ENCODE measurements at regions not wholly inside any gene's neighbourhood (a gene's known extent, or its start where the extent isn't known, plus 50 kb on each side); places are given as distances from the start of the nearest gene placed in this dataset.

DNA sequence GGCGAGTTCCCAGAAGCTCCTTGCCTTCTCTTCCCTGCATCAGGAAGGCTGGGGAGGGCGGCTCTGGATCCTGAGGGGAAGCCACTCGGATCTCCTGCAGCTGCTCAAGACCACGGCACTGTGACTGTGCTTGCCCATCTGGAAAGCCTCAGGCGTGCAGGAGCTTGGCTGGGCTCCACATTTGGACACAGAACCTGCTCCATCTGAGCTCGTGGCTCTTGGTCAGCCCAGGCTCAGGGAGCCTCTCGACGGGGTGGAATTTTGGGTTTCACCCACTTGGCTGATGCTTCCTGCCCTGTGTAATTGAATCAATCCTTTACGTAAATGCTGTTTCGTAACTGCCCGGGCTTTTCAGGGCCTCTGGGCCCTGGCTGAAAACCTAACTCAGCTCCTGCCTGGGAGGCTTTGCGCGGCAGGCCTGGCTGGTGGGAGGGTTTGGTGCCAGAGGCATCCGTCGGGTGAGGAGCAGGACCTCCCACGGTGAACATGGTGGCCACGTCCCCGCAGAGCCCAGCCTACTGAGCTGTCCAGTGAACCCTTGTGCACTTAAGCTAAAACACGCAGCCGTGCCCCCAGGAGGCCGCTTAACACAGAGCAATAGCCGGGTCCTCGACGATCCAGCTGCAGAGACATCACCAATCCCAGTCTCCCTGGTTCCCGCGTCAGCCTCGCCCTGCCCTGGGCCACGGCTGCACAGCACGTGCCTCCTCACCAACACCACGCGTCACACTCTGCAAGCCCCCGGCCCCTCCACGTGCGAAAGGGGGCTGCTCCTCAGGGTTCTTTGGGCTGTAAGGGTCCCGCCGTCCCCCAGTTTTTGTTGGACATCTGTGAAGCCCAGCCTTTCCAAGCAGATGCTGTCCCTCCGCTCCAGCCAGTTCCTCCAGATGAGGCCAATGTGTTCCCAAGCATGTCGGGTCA is 241.0 kb downstream of the DLL1 start:
- no peak overlapping the region for H2AFZ ChIP-seq (ENCODE audit: low read depth, low read length)
- no peak overlapping the region for H3K4ac ChIP-seq (ENCODE audit: low read depth in 1 of 2, low read length in 2 of 2)
- WGBS, result 83% methylated on average over 38 of the region's 38 CpGs
- no peak overlapping the region for H3K4me2 ChIP-seq (ENCODE audit: low read length, poor library complexity, severe bottlenecking)
- peaks cover 0 to 14% of the 10 kb centered on the region in 2 experiments for H3K27me3 ChIP-seq (ENCODE audit: control insufficient read depth in 1 of 2, insufficient read depth in 1 of 2, low read length in 2 of 2)
- H2BK15ac ChIP-seq (ENCODE audit: low read depth, poor library complexity, severe bottlenecking), result no peak overlapping the region
- no peak overlapping the region for H4K91ac ChIP-seq (ENCODE audit: low read length)
- peak overlapping the region in 1 of 2 experiments; percentile 68 for H2BK12ac ChIP-seq (ENCODE audit: low read length in 2 of 2)
- no peak overlapping the region for H2BK5ac ChIP-seq (ENCODE audit: low read depth, low read length, poor library complexity, severe bottlenecking)
- no peak overlapping the region for H3K27ac ChIP-seq (ENCODE audit: low read length, poor library complexity, severe bottlenecking)
- no peaks in the 10 kb centered on the region for H3K9me3 ChIP-seq (ENCODE audit: control insufficient read depth, low read length)
- no peaks in the 10 kb centered on the region for H3K79me1 ChIP-seq (replicated peaks; ENCODE audit: low read length, poor library complexity, severe bottlenecking)
- peak overlapping the region; percentile 24 for H3K9ac ChIP-seq (ENCODE audit: low read length)
- peak; percentile 87 for DNase-seq
- peak overlapping the region; percentile 18 to 38 for H3K4me3 ChIP-seq (ENCODE audit: insufficient read depth in 1 of 2, low read depth in 1 of 2, low read length in 2 of 2)
- no peak overlapping the region for H2BK120ac ChIP-seq (ENCODE audit: low read depth, low read length)
- H3K18ac ChIP-seq (ENCODE audit: low read depth in 1 of 2, low read length in 2 of 2), result peak overlapping the region in 1 of 2 experiments; percentile 74
- H3K36me3 ChIP-seq (ENCODE audit: control insufficient read depth in 1 of 2, insufficient read depth in 2 of 2, low read depth in 1 of 2, low read length in 2 of 2), result no peaks in the 10 kb centered on the region
- H2AK5ac ChIP-seq (ENCODE audit: low read length, severe bottlenecking), result no peak overlapping the region
- H3K14ac ChIP-seq (ENCODE audit: low read length in 2 of 2), result no peak overlapping the region
- H3K4me1 ChIP-seq (ENCODE audit: control insufficient read depth, insufficient read depth, low read depth, low read length), result no peaks in the 10 kb centered on the region
- H4K8ac ChIP-seq (ENCODE audit: low read length), result no peak overlapping the region
- no peak overlapping the region for H3K23ac ChIP-seq (ENCODE audit: low read length in 2 of 2)

DNA sequence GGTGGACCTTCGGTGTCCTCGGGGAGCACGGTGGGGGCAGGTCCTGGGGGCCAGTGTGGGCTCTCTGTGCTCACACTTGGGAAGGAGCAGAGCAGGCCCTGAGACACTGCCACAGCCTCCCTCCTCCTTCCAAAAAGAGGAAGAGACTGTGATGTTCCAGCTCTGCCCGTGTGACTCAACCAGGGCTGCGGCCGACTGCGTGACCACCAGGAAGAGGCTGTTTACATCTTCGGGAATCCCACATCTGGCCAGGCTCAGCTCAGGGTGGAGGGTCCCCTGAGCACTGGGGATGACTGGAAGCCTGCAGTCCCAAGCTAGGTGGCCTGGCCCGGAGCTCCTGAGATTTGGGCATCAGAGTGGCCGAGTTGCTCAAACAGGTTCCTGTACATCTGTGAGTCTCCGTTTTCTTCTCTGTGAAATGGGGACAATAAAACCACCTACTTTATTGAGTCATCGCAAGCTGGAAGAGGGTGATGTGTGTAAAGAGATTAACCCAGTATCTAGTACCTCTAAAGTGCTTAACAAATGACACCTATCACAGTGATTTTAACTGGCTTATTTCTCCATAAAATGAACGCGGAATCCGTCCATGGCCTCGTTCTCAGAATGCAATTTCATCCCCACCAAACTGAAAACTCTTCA is 242.1 kb downstream of the DLL1 start:
- no peak overlapping the region for H3K4ac ChIP-seq (ENCODE audit: low read depth in 1 of 2, low read length in 2 of 2)
- H3K9me3 ChIP-seq (ENCODE audit: control insufficient read depth, low read length), result no peaks in the 10 kb centered on the region
- no peak overlapping the region for H4K91ac ChIP-seq (ENCODE audit: low read length)
- peak overlapping the region in 1 of 2 experiments; percentile 38 for H3K4me3 ChIP-seq (ENCODE audit: insufficient read depth in 1 of 2, low read depth in 1 of 2, low read length in 2 of 2)
- H3K36me3 ChIP-seq (ENCODE audit: control insufficient read depth in 1 of 2, insufficient read depth in 2 of 2, low read depth in 1 of 2, low read length in 2 of 2), result no peaks in the 10 kb centered on the region
- H3K4me2 ChIP-seq (ENCODE audit: low read length, poor library complexity, severe bottlenecking), result no peak overlapping the region
- H3K4me1 ChIP-seq (ENCODE audit: control insufficient read depth, insufficient read depth, low read depth, low read length), result no peaks in the 10 kb centered on the region
- H2BK5ac ChIP-seq (ENCODE audit: low read depth, low read length, poor library complexity, severe bottlenecking), result no peak overlapping the region
- no peaks in the 10 kb centered on the region for H3K79me1 ChIP-seq (replicated peaks; ENCODE audit: low read length, poor library complexity, severe bottlenecking)
- H3K27me3 ChIP-seq (ENCODE audit: control insufficient read depth in 1 of 2, insufficient read depth in 1 of 2, low read length in 2 of 2), result peaks cover 0 to 19% of the 10 kb centered on the region in 2 experiments
- H3K27ac ChIP-seq (ENCODE audit: low read length, poor library complexity, severe bottlenecking), result no peak overlapping the region
- WGBS, result 57% methylated on average over 15 of the region's 16 CpGs
- H3K14ac ChIP-seq (ENCODE audit: low read length in 2 of 2), result no peak overlapping the region
- H2AK5ac ChIP-seq (ENCODE audit: low read length, severe bottlenecking), result no peak overlapping the region
- no peak overlapping the region for H2BK15ac ChIP-seq (ENCODE audit: low read depth, poor library complexity, severe bottlenecking)
- H4K8ac ChIP-seq (ENCODE audit: low read length), result no peak overlapping the region
- no peak overlapping the region for H2BK12ac ChIP-seq (ENCODE audit: low read length in 2 of 2)
- no peak overlapping the region for H3K23ac ChIP-seq (ENCODE audit: low read length in 2 of 2)
- no peak overlapping the region for H2BK120ac ChIP-seq (ENCODE audit: low read depth, low read length)
- DNase-seq, result peak; percentile 79
- no peak overlapping the region for H3K18ac ChIP-seq (ENCODE audit: low read depth in 1 of 2, low read length in 2 of 2)
- H3K9ac ChIP-seq (ENCODE audit: low read length), result no peak overlapping the region
- H2AFZ ChIP-seq (ENCODE audit: low read depth, low read length), result no peak overlapping the region

DNA sequence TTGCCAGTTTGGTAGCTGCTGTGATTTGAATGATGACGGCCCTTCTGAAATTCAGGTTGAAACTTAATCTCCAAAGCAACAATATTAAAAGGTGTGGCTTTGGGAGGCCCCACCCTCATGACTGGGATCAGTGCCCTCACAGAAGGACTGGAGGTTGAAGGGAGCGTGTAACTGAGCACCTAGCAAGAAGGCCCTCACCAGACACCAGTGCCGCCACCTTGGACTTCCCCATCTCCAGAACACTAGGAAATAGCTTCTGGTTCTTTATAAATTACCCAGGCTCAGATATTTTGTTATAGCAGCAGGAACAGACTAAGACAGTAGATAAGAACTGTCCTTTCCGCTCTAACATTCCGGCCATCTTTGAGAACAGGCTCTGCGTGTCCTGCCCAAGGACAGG is 243.1 kb downstream of the DLL1 start:
- Histone ChIP-seq H3K9ac (ENCODE audit: low read length) (no peak overlapping the region), H4K8ac (ENCODE audit: low read length) (no peak overlapping the region), H3K27ac (ENCODE audit: low read length, poor library complexity, severe bottlenecking) (no peak overlapping the region), H2BK5ac (ENCODE audit: low read depth, low read length, poor library complexity, severe bottlenecking) (no peak overlapping the region), H2AFZ (ENCODE audit: low read depth, low read length) (no peak overlapping the region), H3K4me3 (ENCODE audit: insufficient read depth in 1 of 2, low read depth in 1 of 2, low read length in 2 of 2) (no peak overlapping the region), H2BK15ac (ENCODE audit: low read depth, poor library complexity, severe bottlenecking) (no peak overlapping the region), H3K18ac (ENCODE audit: low read depth in 1 of 2, low read length in 2 of 2) (no peak overlapping the region), H2AK5ac (ENCODE audit: low read length, severe bottlenecking) (no peak overlapping the region), H3K23ac (ENCODE audit: low read length in 2 of 2) (no peak overlapping the region), H3K4ac (ENCODE audit: low read depth in 1 of 2, low read length in 2 of 2) (no peak overlapping the region), H3K4me1 (ENCODE audit: control insufficient read depth, insufficient read depth, low read depth, low read length) (no peaks in the 10 kb centered on the region), H2BK120ac (ENCODE audit: low read depth, low read length) (no peak overlapping the region), H3K14ac (ENCODE audit: low read length in 2 of 2) (no peak overlapping the region), H2BK12ac (ENCODE audit: low read length in 2 of 2) (no peak overlapping the region), H3K4me2 (ENCODE audit: low read length, poor library complexity, severe bottlenecking) (no peak overlapping the region), H3K27me3 (ENCODE audit: control insufficient read depth in 1 of 2, insufficient read depth in 1 of 2, low read length in 2 of 2) (peaks cover 0 to 19% of the 10 kb centered on the region in 2 experiments), H3K9me3 (ENCODE audit: control insufficient read depth, low read length) (no peaks in the 10 kb centered on the region), H4K91ac (ENCODE audit: low read length) (no peak overlapping the region), H3K36me3 (ENCODE audit: control insufficient read depth in 1 of 2, insufficient read depth in 2 of 2, low read depth in 1 of 2, low read length in 2 of 2) (no peaks in the 10 kb centered on the region), H3K79me1 (replicated peaks; ENCODE audit: low read length, poor library complexity, severe bottlenecking) (no peaks in the 10 kb centered on the region)
- DNase-seq, result no peak
- 95% methylated on average over 5 of the region's 6 CpGs for WGBS

Data from mesenchymal stem cell (in vitro differentiated cells and primary cell).